ENCODE measurements at regions not wholly inside any gene's neighbourhood (a gene's known extent, or its start where the extent isn't known, plus 50 kb on each side); places are given as distances from the start of the nearest gene placed in this dataset.
"Not testable (repeated sequence)": the region's sequence is repeated elsewhere in the genome, so short reads cannot be mapped to it uniquely, and the experiment has no call there.

DNA sequence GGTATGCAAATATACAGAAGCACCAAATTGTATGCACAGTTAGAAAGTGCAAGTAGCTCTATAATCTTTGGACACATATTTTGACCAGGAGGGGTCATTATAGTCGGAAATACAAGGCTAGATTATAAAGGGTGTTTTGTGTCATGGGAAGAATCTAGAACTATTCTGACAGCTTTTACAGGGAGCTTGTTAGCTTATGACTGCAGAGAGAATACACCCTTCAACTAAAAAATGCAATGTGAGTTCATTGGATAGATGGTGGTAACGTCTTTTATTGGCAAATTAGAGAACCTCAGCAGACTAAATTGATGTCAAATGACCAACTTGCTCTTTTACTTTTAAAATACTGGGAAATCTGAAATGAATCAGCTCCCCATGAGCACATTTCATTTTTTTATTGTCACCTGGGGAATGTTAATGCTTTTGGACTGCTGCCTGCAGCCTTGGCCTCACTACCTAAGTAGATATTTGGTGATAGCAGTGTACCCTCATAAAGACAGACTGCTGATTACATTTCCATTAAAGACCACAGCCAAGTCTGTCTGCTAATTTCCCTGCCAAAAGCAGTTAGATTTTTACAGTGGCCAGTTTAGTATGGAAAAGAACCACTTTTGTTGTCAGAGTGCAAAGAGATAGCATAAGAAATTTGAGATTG lies 515.9 kb upstream of the DPPA4 start:
- Histone ChIP-seq H3K27me3 (no peaks in the 10 kb centered on the region), H3K4me1 (no peaks in the 10 kb centered on the region), H3K4me3 (no peak overlapping the region), H3K27ac (no peak overlapping the region), H3K9me3 (peaks cover 4 to 21% (median 15%) of the 10 kb centered on the region in 4 donors), H3K36me3 (no peaks in the 10 kb centered on the region)
- DNase-seq (no peak), ATAC-seq (ENCODE audit: low FRiP score in 2 of 2) (no peak)
- no peak for TF ChIP-seq POLR2AphosphoS5 (IDR thresholded peaks at IDR 0.05)
- TF ChIP-seq EP300 (IDR thresholded peaks at IDR 0.05): no peak
- TF ChIP-seq POLR2A (IDR thresholded peaks at IDR 0.05): no peak
- TF ChIP-seq, protein P1, sequence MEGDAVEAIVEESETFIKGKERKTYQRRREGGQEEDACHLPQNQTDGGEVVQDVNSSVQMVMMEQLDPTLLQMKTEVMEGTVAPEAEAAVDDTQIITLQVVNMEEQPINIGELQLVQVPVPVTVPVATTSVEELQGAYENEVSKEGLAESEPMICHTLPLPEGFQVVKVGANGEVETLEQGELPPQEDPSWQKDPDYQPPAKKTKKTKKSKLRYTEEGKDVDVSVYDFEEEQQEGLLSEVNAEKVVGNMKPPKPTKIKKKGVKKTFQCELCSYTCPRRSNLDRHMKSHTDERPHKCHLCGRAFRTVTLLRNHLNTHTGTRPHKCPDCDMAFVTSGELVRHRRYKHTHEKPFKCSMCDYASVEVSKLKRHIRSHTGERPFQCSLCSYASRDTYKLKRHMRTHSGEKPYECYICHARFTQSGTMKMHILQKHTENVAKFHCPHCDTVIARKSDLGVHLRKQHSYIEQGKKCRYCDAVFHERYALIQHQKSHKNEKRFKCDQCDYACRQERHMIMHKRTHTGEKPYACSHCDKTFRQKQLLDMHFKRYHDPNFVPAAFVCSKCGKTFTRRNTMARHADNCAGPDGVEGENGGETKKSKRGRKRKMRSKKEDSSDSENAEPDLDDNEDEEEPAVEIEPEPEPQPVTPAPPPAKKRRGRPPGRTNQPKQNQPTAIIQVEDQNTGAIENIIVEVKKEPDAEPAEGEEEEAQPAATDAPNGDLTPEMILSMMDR (IDR thresholded peaks at IDR 0.05): no peak
- WGBS, 2 donors: 57 to 64% methylated on average over 2 of the region's 2 CpGs

DNA sequence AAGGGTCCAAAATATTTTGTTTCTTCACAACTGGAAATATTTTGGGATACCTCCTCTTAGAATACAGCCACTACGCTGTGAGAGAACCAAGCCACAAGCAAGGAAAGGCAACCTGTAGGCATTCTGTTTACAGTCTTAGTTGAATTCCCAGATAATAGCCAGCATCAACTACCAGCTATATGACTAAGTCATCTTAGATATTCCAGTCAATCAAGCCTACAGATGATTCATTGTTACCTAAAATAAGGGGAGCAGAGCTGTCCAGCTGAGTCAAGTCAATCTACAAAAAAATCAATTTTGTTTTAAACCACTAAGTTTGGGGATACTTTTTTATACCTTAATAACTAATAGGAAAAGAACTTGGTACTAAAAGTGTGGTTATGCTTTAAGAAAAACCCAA lies 526.4 kb upstream of the DPPA4 start:
- no peak overlapping the region for H3K27ac ChIP-seq
- H3K36me3 ChIP-seq: no peaks in the 10 kb centered on the region
- H3K4me3 ChIP-seq: no peak overlapping the region
- DNase-seq (no peak), ATAC-seq (ENCODE audit: low FRiP score in 2 of 2) (no peak)
- no peaks in the 10 kb centered on the region for H3K9me3 ChIP-seq
- TF ChIP-seq POLR2AphosphoS5 (IDR thresholded peaks at IDR 0.05) (no peak), EP300 (IDR thresholded peaks at IDR 0.05) (no peak), POLR2A (IDR thresholded peaks at IDR 0.05) (no peak)
- TF ChIP-seq, protein P1 (IDR thresholded peaks at IDR 0.05): no peak
- H3K4me1 ChIP-seq: no peaks in the 10 kb centered on the region
- H3K27me3 ChIP-seq: no peaks in the 10 kb centered on the region
- WGBS, 2 donors: 88 to 91% methylated on average over 1 of the region's 1 CpG

GRCh38 chr3:109864452-109864851 lies 527.1 kb upstream of the DPPA4 start:
- Histone ChIP-seq H3K27me3 (no peaks in the 10 kb centered on the region), H3K36me3 (no peaks in the 10 kb centered on the region), H3K9me3 (no peaks in the 10 kb centered on the region), H3K27ac (no peak overlapping the region), H3K4me3 (no peak overlapping the region), H3K4me1 (no peaks in the 10 kb centered on the region)
- no peak for ATAC-seq (ENCODE audit: low FRiP score in 2 of 2)
- no peak for DNase-seq
- TF ChIP-seq POLR2A (IDR thresholded peaks at IDR 0.05): no peak
- TF ChIP-seq EP300 (IDR thresholded peaks at IDR 0.05): no peak
- no peak for TF ChIP-seq POLR2AphosphoS5 (IDR thresholded peaks at IDR 0.05)

DNA sequence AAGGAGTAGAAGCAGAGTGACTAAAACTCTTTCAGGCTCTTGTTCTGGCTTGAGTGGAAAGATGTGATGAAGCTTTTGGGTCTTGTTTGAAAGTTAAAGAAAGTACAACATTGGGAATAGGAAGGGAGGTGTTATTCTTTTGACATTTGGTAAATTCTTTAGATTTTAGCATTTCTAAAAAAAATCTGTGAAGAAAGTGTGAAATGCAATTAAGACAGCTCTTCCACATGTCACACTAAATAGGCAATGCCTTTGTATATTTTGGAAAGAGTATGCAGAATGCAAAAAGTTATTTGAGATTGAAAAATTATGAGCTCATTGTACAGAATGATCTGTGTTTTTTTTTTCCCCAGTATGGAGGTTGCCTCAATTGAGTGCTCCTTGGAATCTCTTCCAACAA lies 532.2 kb upstream of the DPPA4 start:
- ATAC-seq (ENCODE audit: low FRiP score in 2 of 2) (no peak), DNase-seq (no peak)
- Histone ChIP-seq H3K9me3 (no peaks in the 10 kb centered on the region), H3K27me3 (no peaks in the 10 kb centered on the region), H3K27ac (no peak overlapping the region), H3K4me1 (no peaks in the 10 kb centered on the region), H3K4me3 (no peak overlapping the region), H3K36me3 (no peaks in the 10 kb centered on the region)
- TF ChIP-seq POLR2A (IDR thresholded peaks at IDR 0.05) (no peak), POLR2AphosphoS5 (IDR thresholded peaks at IDR 0.05) (no peak), EP300 (IDR thresholded peaks at IDR 0.05) (no peak)
- TF ChIP-seq, protein P1 (IDR thresholded peaks at IDR 0.05): no peak

DNA sequence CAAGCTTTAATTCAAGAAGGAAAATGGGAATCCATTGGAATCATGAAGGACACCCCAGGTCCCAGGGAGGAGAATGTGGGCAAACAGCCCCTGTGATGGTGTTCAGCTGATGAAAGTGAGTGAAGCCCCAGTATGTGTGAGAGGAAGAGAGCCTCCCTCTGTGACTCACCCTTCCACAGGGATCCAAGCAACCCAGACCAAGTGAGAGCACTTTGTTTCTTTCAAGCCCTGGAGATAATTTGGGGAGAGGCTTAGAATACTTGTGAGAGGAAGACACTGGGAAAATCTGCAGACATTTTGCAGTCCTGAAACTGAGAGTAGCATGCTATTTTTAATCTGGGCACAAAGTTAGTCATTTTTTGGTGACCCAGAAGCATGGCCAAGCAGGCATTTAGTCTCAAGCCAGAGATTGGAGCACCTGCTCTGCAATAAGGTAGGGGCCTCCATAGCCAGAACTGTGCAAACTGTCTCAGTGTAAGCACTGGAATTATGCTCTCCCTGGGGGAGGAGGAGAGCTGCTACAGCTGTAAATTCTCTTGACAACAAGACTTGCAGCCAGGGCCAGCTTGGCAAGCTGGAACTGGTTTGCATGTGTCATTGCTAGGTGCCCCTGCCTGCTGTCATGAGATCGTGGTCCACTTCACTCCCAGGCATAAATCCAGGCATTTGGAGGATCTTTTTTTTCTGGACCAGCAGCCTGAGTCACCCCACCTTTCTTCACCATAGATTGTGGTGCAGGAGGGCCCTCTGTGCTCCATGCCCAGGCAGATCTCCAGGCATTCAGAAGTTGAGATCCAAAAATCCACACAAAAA lies 537.8 kb upstream of the DPPA4 start:
- 70 to 87% methylated on average over 1 of the region's 1 CpG for WGBS, 2 donors
- H3K4me3 ChIP-seq: no peak overlapping the region
- H3K9me3 ChIP-seq: no peaks in the 10 kb centered on the region
- no peak overlapping the region for H3K27ac ChIP-seq
- no peaks in the 10 kb centered on the region for H3K27me3 ChIP-seq
- no peaks in the 10 kb centered on the region for H3K4me1 ChIP-seq
- TF ChIP-seq, protein P1 (IDR thresholded peaks at IDR 0.05): no peak
- TF ChIP-seq POLR2AphosphoS5 (IDR thresholded peaks at IDR 0.05) (no peak), POLR2A (IDR thresholded peaks at IDR 0.05) (no peak), EP300 (IDR thresholded peaks at IDR 0.05) (no peak)
- H3K36me3 ChIP-seq: no peaks in the 10 kb centered on the region
- DNase-seq (no peak), ATAC-seq (ENCODE audit: low FRiP score in 2 of 2) (no peak)

- DNase-seq; H3K9me3 ChIP-seq; H3K4me1 ChIP-seq; ATAC-seq (ENCODE audit: low FRiP score in 2 of 2); H3K27ac ChIP-seq; H3K4me3 ChIP-seq; H3K27me3 ChIP-seq; H3K36me3 ChIP-seq: not testable (repeated sequence)
- WGBS, 2 donors: 82 to 91% methylated on average over 2 of the region's 2 CpGs
Measured at GRCh38 chr3:109877616-109878015, 540.3 kb upstream of the DPPA4 start.
